Activated CD8-positive, alpha-beta T cell treated with anti-CD3 and anti-CD28 coated beads for 36 hours (primary cell): ENCODE measurements at regions not wholly inside any gene's neighbourhood (a gene's known extent, or its start where the extent isn't known, plus 50 kb on each side); places are given as distances from the start of the nearest gene placed in this dataset.

Experiments
- ATAC-seq: fragments of 200-7000 bp; cut with Tn5 transposase; one replicate; pipeline ENCODE4 v1.10.0; 2021; ENCODE audit warnings: mild to moderate bottlenecking, moderate library complexity
- CTCF ChIA-PET: fragments of 350-600 bp; sonication (Branson Sonifier 250); formaldehyde crosslinking; loops from one replicate; lab custom pipeline; 2021; ENCODE audit warnings: antibody characterized with exemption; lab: Charles Lee
- POLR2A ChIA-PET: fragments of 350-600 bp; sonication (Branson Sonifier 250); formaldehyde crosslinking; loops from one replicate; lab custom pipeline; 2021; ENCODE audit warnings: antibody characterized with exemption; lab: Charles Lee
- DNase-seq: peaks from one replicate; pipeline ENCODE4 v3.0.0-alpha.2; 2020
- H3K27ac Mint-ChIP-seq: one replicate; pipeline ENCODE4 v1.8.0; 2021; ENCODE audit warnings: mild to moderate bottlenecking, mixed read lengths
- H3K27me3 Mint-ChIP-seq: one replicate; pipeline ENCODE4 v1.8.0; 2021; ENCODE audit warnings: mixed read lengths
- H3K36me3 Mint-ChIP-seq: one replicate; pipeline ENCODE4 v1.8.0; 2021; ENCODE audit warnings: low read depth, mixed read lengths
- H3K4me1 Mint-ChIP-seq: one replicate; pipeline ENCODE4 v1.8.0; 2021; ENCODE audit warnings: low read depth, mixed read lengths
- H3K4me3 Mint-ChIP-seq: one replicate; pipeline ENCODE4 v1.8.0; 2021; ENCODE audit warnings: mild to moderate bottlenecking, moderate library complexity, mixed read lengths
- H3K9me3 Mint-ChIP-seq: one replicate; pipeline ENCODE4 v1.8.0; 2021; ENCODE audit warnings: mixed read lengths
- intact Hi-C: fragments of 100-400 bp; cut with micrococcal nuclease; formaldehyde crosslinking; loops from one replicate; pipeline ENCODE4 v1.10.0; 2022
- TF ChIP-seq, protein P1 (sequence below): fragments of 200-600 bp; IDR thresholded peaks from one replicate; pipeline ENCODE4 v1.8.0; 2022; ENCODE audit warnings: antibody characterized with exemption, mild to moderate bottlenecking

DNA sequence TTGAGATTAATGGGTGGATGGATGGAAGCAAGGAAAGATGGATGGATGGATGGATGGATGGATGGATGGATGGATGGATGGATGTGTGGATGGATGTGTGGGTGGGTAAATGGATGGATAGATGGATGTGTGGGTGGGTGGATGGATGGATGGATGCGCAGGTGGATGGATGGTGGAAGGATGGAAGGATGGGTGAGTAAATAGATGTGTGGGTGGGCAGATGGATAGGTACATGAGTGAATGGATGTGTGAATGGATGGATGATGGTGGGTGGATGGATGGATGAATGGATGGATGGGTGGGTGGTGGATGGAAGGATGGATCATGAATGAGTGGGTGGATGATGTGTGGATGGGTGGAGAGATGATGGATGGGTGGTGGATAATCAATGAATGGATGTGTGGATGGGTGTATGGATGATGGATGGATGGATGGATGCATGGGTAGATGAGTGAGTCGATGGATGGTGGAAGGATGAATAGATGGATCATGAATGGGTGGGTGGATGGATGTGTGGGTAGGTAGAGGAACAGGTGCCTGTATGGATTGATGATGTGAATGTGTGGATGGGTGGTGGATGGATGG, 375.2 kb downstream of the BRD1 start:
- POLR2A ChIA-PET, result interaction anchor here (0.6 kb wide), 1 partner anchor 61 kb away, joined by 3 read pairs; no protein-coding TSS in a partner anchor

DNA sequence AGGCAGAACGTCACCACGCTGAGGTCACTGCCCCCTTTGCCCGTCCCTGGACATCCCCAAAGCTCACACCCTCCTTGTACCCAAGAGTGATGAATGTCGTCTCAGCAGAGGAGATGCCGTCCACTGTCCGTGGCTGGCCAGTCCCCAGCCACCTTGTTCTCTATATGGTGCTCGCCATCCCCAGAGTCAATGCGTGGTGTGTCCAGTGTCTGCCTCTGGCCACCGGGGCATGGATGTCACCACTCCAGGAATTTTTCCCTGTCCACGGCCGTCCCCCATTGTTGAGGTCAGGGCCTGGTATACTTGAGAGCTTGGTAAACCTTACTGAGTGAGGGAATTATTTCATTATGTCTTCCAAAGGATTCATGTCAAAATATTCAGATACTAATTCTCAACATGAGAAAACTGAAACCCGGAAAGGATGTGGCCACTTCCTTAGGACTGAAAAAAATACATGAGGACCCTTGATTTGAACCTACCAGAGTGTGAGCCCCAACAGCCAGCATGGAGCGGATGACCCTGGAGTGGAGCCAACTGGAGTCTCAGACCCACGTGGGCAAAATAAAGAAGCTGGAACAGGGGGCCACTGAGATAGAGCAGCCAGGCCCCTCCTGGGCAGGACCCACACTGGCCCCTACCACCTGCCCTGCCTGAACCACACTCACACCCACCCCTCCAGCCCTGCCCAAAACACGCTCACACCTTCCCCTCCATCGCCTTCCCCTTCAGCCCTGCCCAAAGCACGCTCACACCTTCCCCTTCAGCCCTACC, 376.4 kb downstream of the BRD1 start:
- Mint-ChIP-seq H3K36me3 (no peaks in the 10 kb centered on the region), H3K9me3 (no peaks in the 10 kb centered on the region), H3K4me3 (no peak overlapping the region), H3K27me3 (peaks cover 31% of the 10 kb centered on the region), H3K27ac (no peak overlapping the region), H3K4me1 (peaks cover 7% of the 10 kb centered on the region)
- DNase-seq, result no peak
- ChIA-PET POLR2A (no interaction called here), CTCF (no interaction called here)
- ATAC-seq, result no peak
- intact Hi-C loops, result no loop called here
- TF ChIP-seq, protein P1, sequence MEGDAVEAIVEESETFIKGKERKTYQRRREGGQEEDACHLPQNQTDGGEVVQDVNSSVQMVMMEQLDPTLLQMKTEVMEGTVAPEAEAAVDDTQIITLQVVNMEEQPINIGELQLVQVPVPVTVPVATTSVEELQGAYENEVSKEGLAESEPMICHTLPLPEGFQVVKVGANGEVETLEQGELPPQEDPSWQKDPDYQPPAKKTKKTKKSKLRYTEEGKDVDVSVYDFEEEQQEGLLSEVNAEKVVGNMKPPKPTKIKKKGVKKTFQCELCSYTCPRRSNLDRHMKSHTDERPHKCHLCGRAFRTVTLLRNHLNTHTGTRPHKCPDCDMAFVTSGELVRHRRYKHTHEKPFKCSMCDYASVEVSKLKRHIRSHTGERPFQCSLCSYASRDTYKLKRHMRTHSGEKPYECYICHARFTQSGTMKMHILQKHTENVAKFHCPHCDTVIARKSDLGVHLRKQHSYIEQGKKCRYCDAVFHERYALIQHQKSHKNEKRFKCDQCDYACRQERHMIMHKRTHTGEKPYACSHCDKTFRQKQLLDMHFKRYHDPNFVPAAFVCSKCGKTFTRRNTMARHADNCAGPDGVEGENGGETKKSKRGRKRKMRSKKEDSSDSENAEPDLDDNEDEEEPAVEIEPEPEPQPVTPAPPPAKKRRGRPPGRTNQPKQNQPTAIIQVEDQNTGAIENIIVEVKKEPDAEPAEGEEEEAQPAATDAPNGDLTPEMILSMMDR, result no peak

More for the DNA sequence above, 375.2 kb downstream of the BRD1 start:
- H3K27me3 Mint-ChIP-seq, result peaks cover 33% of the 10 kb centered on the region
- no peaks in the 10 kb centered on the region for H3K36me3 Mint-ChIP-seq
- intact Hi-C loops, result no loop called here
- no peak for DNase-seq
- no peak overlapping the region for H3K27ac Mint-ChIP-seq
- CTCF ChIA-PET, result no interaction called here
- H3K9me3 Mint-ChIP-seq, result no peaks in the 10 kb centered on the region
- H3K4me1 Mint-ChIP-seq, result no peaks in the 10 kb centered on the region
- TF ChIP-seq, protein P1, result no peak
- H3K4me3 Mint-ChIP-seq, result no peak overlapping the region
- ATAC-seq, result no peak

DNA sequence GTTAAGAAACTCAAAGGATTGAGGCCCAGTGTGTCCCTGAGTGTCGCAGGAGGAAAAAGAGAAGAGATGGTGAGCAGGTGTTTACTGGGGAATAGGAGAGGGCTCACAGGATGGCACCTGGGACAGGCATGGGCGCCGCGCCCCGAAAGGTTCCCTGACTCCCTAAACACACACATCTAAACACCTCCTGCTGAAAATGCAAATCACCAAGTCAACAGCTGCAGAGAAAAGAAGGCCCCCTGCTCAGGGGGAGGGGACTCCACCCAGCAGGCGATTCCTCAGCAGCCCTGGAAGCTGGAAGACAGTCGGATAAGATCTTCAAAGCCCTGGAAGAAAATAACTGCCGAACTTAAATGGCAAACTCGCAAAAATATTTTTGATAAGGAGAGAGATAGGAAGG, 377.2 kb downstream of the BRD1 start:
- no peak overlapping the region for H3K27ac Mint-ChIP-seq
- no peak overlapping the region for H3K4me3 Mint-ChIP-seq
- peaks cover 31% of the 10 kb centered on the region for H3K27me3 Mint-ChIP-seq
- no peaks in the 10 kb centered on the region for H3K36me3 Mint-ChIP-seq
- POLR2A ChIA-PET, result no interaction called here
- ATAC-seq, result no peak
- H3K9me3 Mint-ChIP-seq, result no peaks in the 10 kb centered on the region
- TF ChIP-seq, protein P1, result no peak
- CTCF ChIA-PET, result no interaction called here
- DNase-seq, result no peak
- peaks cover 7% of the 10 kb centered on the region for H3K4me1 Mint-ChIP-seq
- intact Hi-C loops, result no loop called here

DNA sequence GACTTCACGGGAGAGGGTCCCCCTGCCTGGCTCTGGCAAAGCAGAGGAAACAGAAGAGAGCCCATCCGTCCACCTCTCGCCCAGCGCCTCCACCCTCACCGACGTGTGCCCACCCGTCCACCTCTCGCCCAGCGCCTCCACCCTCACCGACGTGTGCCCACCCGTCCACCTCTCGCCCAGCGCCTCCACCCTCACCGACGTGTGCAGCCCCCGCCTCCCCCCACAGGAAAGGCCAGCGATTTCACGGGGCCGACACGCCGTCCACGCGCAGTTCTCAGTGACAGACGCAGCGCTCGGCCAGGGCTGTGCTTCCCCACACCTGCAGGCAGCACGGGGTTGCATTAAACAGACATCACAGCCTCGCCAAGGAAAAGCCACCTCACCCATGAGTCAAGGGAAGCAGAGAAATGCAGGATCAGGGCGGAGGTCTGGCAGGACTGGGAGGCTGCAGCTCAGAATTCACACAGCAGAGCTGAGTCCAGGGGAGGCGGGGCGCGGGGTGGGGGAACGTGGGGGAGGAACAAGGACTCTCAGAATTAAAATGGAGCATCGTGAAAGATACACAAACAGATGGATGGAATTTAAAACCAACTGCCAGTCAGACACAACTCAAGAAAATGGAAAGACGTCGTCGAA, 377.7 kb downstream of the BRD1 start:
- H3K27me3 Mint-ChIP-seq, result peaks cover 26% of the 10 kb centered on the region
- H3K36me3 Mint-ChIP-seq, result no peaks in the 10 kb centered on the region
- TF ChIP-seq, protein P1, result no peak
- DNase-seq (no peak), ATAC-seq (no peak)
- H3K27ac Mint-ChIP-seq, result no peak overlapping the region
- H3K4me1 Mint-ChIP-seq, result peaks cover 7% of the 10 kb centered on the region
- no peaks in the 10 kb centered on the region for H3K9me3 Mint-ChIP-seq
- intact Hi-C loops, result no loop called here
- no peak overlapping the region for H3K4me3 Mint-ChIP-seq
- CTCF ChIA-PET, result no interaction called here
- POLR2A ChIA-PET, result no interaction called here

DNA sequence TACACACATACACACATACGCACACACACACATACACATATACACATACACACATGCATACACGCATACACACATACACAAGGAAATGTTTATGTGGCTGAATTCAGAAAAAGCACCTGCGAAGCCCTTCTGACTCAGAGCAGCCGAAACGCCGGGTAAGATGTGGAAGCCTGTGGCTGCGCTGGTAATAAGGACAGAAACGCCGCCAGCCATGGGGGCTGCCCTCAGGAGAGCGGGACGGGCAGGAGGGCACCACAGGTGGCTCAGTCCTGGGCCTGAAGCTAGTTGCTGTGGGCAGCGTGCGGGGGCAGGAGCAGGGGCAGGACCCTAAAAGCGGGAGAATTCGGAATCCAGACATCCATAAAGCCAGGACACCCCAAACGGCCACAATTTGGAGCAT, 378.3 kb downstream of the BRD1 start:
- ATAC-seq (no peak), DNase-seq (no peak)
- Mint-ChIP-seq H3K9me3 (no peaks in the 10 kb centered on the region), H3K4me1 (peaks cover 7% of the 10 kb centered on the region), H3K4me3 (no peak overlapping the region), H3K27me3 (peaks cover 29% of the 10 kb centered on the region), H3K36me3 (no peaks in the 10 kb centered on the region), H3K27ac (no peak overlapping the region)
- ChIA-PET POLR2A (no interaction called here), CTCF (no interaction called here)
- TF ChIP-seq, protein P1, result no peak
- intact Hi-C loops, result no loop called here
